Panc1 (cell line): ENCODE measurements at regions not wholly inside any gene's neighbourhood (a gene's known extent, or its start where the extent isn't known, plus 50 kb on each side); places are given as distances from the start of the nearest gene placed in this dataset.

Experiments
- ATAC-seq: fragments of 200-7000 bp; cut with Tn5 transposase; 2 replicates; pipeline ENCODE4 v1.9.1; 2020; ENCODE audit warnings: mild to moderate bottlenecking, moderate library complexity
- BruUV-seq: library from RNA; stranded (reverse); fragments of 400-500 nt; replicated peaks from 2 replicates; lab custom pipeline; 2021; lab: Mats Ljungman, UMichigan
- CTCF ChIA-PET: fragments of 300-600 bp; sonication (Branson Sonifier 250); formaldehyde crosslinking; loops from one replicate; lab custom pipeline; 2022; ENCODE audit warnings: antibody characterized with exemption; lab: Charles Lee
- POLR2A ChIA-PET: fragments of 300-600 bp; sonication (Branson Sonifier 250); formaldehyde crosslinking; loops from one replicate; lab custom pipeline; 2022; ENCODE audit warnings: antibody characterized with exemption; lab: Charles Lee
- DNase-seq: peaks from one replicate; pipeline ENCODE4 v3.0.0-alpha.2; 2010; ENCODE audit warnings: low read depth, low spot score
- H3K27ac ChIP-seq: 2 replicates; pipeline ENCODE4 v1.5.1; 2011; ENCODE audit warnings: mild to moderate bottlenecking, low read length, inconsistent platforms
- H3K27me3 ChIP-seq: fragments of 200-500 bp; sonication (Bioruptor generic); 2 replicates; pipeline ENCODE4 v1.6.0; 2014; ENCODE audit warnings: low read length, inconsistent platforms; ENCODE audit not compliant: control insufficient read depth, insufficient read depth
- H3K36me3 ChIP-seq: fragments of 200-500 bp; sonication (Bioruptor generic); 2 replicates; pipeline ENCODE4 v1.5.1; 2014; ENCODE audit warnings: inconsistent platforms, mild to moderate bottlenecking, low read length, moderate library complexity; ENCODE audit not compliant: control insufficient read depth, insufficient read depth
- H3K4me1 ChIP-seq: 2 replicates; pipeline ENCODE4 v1.5.1; 2011; ENCODE audit warnings: inconsistent platforms, mild to moderate bottlenecking, low read length, moderate library complexity; ENCODE audit not compliant: control insufficient read depth, insufficient read depth
- H3K4me3 ChIP-seq, 2 experiments: 2 replicates each; pipeline ENCODE4 v1.5.1; 2011 to 2012; ENCODE audit warnings: low read depth in 2 of 2, low read length in 2 of 2, mild to moderate bottlenecking in 2 of 2, inconsistent platforms in 1 of 2, moderate library complexity in 1 of 2
- H3K9me3 ChIP-seq: fragments of 200-500 bp; sonication (Bioruptor generic); 2 replicates; pipeline ENCODE4 v1.5.1; 2014; ENCODE audit warnings: low read depth, mild to moderate bottlenecking, inconsistent platforms, low read length, moderate library complexity; ENCODE audit not compliant: control insufficient read depth, insufficient read depth
- CTCF ChIP-seq: fragments of 450-650 bp; IDR thresholded peaks from 2 replicates; pipeline ENCODE4 v1.5.1; 2017; ENCODE audit warnings: mild to moderate bottlenecking
- POLR2AphosphoS5 ChIP-seq: IDR thresholded peaks from 2 replicates; pipeline ENCODE4 v1.6.1; 2012; ENCODE audit warnings: mild to moderate bottlenecking, low read depth, low read length, moderate library complexity
- SIN3A ChIP-seq: IDR thresholded peaks from 2 replicates; pipeline ENCODE4 v1.6.1; 2012; ENCODE audit warnings: low read depth, mild to moderate bottlenecking, low read length, moderate library complexity, borderline replicate concordance; ENCODE audit not compliant: insufficient read depth
- TCF7L2 ChIP-seq: IDR thresholded peaks from 2 replicates; pipeline ENCODE4 v1.6.1; 2011; ENCODE audit warnings: mild to moderate bottlenecking, low read depth, low read length, inconsistent platforms
- in situ Hi-C: cut with HindIII; loops from 2 replicates; pipeline ENCODE4 v1.10.0; 2016; ENCODE audit warnings: low sequenced_read_pairs, low pct_unique_long_range_greater_than_20kb
- intact Hi-C: fragments of 100-400 bp; cut with micrococcal nuclease; formaldehyde crosslinking; loops from one replicate; pipeline ENCODE4 v1.10.0; 2022; ENCODE audit not compliant: unreplicated experiment
- TF ChIP-seq, protein P1 (sequence below), 2 experiments: IDR thresholded peaks; 2 replicates each; pipeline ENCODE4 v1.6.1; 2011 to 2012; ENCODE audit warnings: low read depth in 2 of 2, control low read depth in 1 of 2, low read length in 1 of 2, mild to moderate bottlenecking in 1 of 2, moderate library complexity in 1 of 2; ENCODE audit not compliant: insufficient read depth in 1 of 2

DNA sequence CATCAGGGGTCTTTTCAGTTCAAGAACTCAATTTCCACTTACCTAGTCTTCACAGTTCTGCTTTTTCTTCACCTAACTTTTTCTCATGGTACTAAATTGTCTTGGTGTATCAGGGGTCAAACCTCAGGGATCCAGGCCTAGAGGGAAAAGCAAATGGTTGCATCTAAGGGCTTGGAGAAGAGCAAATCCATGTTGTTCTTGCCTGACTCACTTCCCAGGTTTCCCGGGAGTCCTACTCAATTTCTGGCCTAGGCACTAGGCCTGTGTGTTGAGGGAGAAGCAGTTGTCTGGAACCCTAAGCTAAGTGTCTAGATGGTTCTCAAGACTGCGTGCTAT, 191.9 kb upstream of the STK26 start:
- intact Hi-C loops: no loop called here
- Histone ChIP-seq H3K27me3 (no peaks in the 10 kb centered on the region; the same call in 1 of the 2 replicates), H3K36me3 (no peaks in the 10 kb centered on the region; the same call in 1 of the 2 replicates), H3K4me3 (no peak overlapping the region), H3K4me1 (no peaks in the 10 kb centered on the region), H3K27ac (no peak overlapping the region), H3K9me3 (no peaks in the 10 kb centered on the region)
- in situ Hi-C loops: no loop called here
- CTCF ChIA-PET: no interaction called here
- TF ChIP-seq SIN3A (no peak), TCF7L2 (no peak), POLR2AphosphoS5 (no peak)
- BruUV-seq: no TSS peak
- no peak for DNase-seq
- no peak for ATAC-seq
- POLR2A ChIA-PET: no interaction called here

- H3K27me3 ChIP-seq: peaks cover 2% of the 10 kb centered on the region; the same call in 1 of the 2 replicates
- BruUV-seq: no TSS peak
- H3K27ac ChIP-seq: no peak overlapping the region
- CTCF ChIA-PET: no interaction called here
- H3K4me3 ChIP-seq: no peak overlapping the region
- DNase-seq: no peak
- in situ Hi-C loops: no loop called here
- TF ChIP-seq, protein P1, sequence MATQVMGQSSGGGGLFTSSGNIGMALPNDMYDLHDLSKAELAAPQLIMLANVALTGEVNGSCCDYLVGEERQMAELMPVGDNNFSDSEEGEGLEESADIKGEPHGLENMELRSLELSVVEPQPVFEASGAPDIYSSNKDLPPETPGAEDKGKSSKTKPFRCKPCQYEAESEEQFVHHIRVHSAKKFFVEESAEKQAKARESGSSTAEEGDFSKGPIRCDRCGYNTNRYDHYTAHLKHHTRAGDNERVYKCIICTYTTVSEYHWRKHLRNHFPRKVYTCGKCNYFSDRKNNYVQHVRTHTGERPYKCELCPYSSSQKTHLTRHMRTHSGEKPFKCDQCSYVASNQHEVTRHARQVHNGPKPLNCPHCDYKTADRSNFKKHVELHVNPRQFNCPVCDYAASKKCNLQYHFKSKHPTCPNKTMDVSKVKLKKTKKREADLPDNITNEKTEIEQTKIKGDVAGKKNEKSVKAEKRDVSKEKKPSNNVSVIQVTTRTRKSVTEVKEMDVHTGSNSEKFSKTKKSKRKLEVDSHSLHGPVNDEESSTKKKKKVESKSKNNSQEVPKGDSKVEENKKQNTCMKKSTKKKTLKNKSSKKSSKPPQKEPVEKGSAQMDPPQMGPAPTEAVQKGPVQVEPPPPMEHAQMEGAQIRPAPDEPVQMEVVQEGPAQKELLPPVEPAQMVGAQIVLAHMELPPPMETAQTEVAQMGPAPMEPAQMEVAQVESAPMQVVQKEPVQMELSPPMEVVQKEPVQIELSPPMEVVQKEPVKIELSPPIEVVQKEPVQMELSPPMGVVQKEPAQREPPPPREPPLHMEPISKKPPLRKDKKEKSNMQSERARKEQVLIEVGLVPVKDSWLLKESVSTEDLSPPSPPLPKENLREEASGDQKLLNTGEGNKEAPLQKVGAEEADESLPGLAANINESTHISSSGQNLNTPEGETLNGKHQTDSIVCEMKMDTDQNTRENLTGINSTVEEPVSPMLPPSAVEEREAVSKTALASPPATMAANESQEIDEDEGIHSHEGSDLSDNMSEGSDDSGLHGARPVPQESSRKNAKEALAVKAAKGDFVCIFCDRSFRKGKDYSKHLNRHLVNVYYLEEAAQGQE (IDR thresholded peaks at IDR 0.05; ENCODE audit: insufficient read depth in 1 of 2, low read depth in 2 of 2, low read length in 1 of 2): no peak
- TF ChIP-seq CTCF (no peak), SIN3A (no peak), POLR2AphosphoS5 (no peak), TCF7L2 (no peak)
- H3K36me3 ChIP-seq: no peaks in the 10 kb centered on the region
- no peak for ATAC-seq
- POLR2A ChIA-PET: no interaction called here
- H3K4me1 ChIP-seq: no peaks in the 10 kb centered on the region
- intact Hi-C loops: no loop called here
- H3K9me3 ChIP-seq: no peaks in the 10 kb centered on the region
Measured at GRCh38 chrX:131836161-131836560, 186.9 kb upstream of the STK26 start.

DNA sequence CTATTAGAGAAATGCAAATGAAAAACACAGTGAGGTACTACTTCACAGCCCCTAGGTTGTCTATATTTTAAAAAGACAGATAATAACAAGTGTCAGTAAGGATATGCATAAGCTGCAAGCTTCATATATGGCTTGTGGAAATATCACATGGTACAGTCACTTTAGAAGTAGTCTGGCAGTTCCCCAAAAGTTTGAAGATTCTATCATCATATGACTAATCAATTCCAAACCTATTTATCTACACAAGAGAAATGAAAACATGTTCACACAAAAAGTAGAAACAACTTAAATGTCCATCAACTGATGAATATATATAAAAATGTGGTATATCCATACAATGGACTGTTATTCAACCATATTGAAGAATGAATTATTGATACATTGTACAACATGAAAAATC, 185.8 kb upstream of the STK26 start:
- no peak for TF ChIP-seq POLR2AphosphoS5
- TF ChIP-seq CTCF: no peak
- no peak for TF ChIP-seq TCF7L2
- TF ChIP-seq, protein P1 (IDR thresholded peaks at IDR 0.05; ENCODE audit: insufficient read depth in 1 of 2, low read depth in 2 of 2, low read length in 1 of 2): no peak
- TF ChIP-seq SIN3A: no peak
- ATAC-seq (no peak), DNase-seq (no peak)
- Histone ChIP-seq H3K27me3 (peaks cover 2% of the 10 kb centered on the region; the same call in 1 of the 2 replicates), H3K4me3 (no peak overlapping the region), H3K27ac (no peak overlapping the region), H3K9me3 (no peaks in the 10 kb centered on the region), H3K36me3 (no peaks in the 10 kb centered on the region), H3K4me1 (no peaks in the 10 kb centered on the region)
- ChIA-PET CTCF (no interaction called here), POLR2A (no interaction called here)
- in situ Hi-C loops (no loop called here), intact Hi-C loops (no loop called here)
- no TSS peak for BruUV-seq
